ENCODE measurements at regions not wholly inside any gene's neighbourhood (a gene's known extent, or its start where the extent isn't known, plus 50 kb on each side); places are given as distances from the start of the nearest gene placed in this dataset.

- dilution Hi-C loops (cut with MboI; ENCODE audit: extremely low pct_ligation_motif_present, low sequenced_read_pairs): no loop called here
- no peak for FAIRE-seq
- no peak for DNase-seq (ENCODE audit: low read depth, low spot score)
Observed at GRCh38 chr9:118473521-118473920, 769.3 kb downstream of the TLR4 start.

GRCh38 chr9:118478752-118479151, 774.5 kb downstream of the TLR4 start:
- no peak overlapping the region for H3K4me2 ChIP-seq (ENCODE audit: control insufficient read depth, extremely low read depth, insufficient read depth, low read depth, low read length)
- no peaks in the 10 kb centered on the region for H3K79me2 ChIP-seq (ENCODE audit: control insufficient read depth, insufficient read depth, low read length)
- FAIRE-seq: no peak
- H3K4me3 ChIP-seq (ENCODE audit: control insufficient read depth in 2 of 3, extremely low read depth in 1 of 3, insufficient read depth in 2 of 3, low read depth in 1 of 3, low read length in 3 of 3): no peak overlapping the region
- no peak overlapping the region for H3K9ac ChIP-seq (ENCODE audit: control insufficient read depth, extremely low read depth, insufficient read depth, low read length)
- H3K36me3 ChIP-seq (ENCODE audit: control insufficient read depth in 2 of 2, extremely low read depth in 1 of 2, insufficient read depth in 2 of 2, low read length in 2 of 2): no peaks in the 10 kb centered on the region
- no peaks in the 10 kb centered on the region for H3K9me1 ChIP-seq (ENCODE audit: control insufficient read depth, extremely low read depth, insufficient read depth, low read length)
- dilution Hi-C loops (cut with MboI; ENCODE audit: extremely low pct_ligation_motif_present, low sequenced_read_pairs): no loop called here
- H2AFZ ChIP-seq (ENCODE audit: control insufficient read depth, low read length): no peak overlapping the region
- no peak for DNase-seq (ENCODE audit: low read depth, low spot score)
- no peak for TF ChIP-seq CTCF (optimal IDR thresholded peaks at IDR 0.05 in 1 of 3, IDR thresholded peaks at IDR 0.05 in 1 of 3, conservative IDR thresholded peaks at IDR 0.05 in 1 of 3; ENCODE audit: extremely low read depth in 1 of 3, insufficient read depth in 2 of 3, low read length in 3 of 3)
- TF ChIP-seq EZH2 (IDR thresholded peaks at IDR 0.05; ENCODE audit: low read length): no peak
- no peaks in the 10 kb centered on the region for H3K27me3 ChIP-seq (ENCODE audit: control insufficient read depth, extremely low read depth, insufficient read depth, low read length)
- no peaks in the 10 kb centered on the region for H4K20me1 ChIP-seq (ENCODE audit: control insufficient read depth, extremely low read depth, insufficient read depth, low read length)
- H3K27ac ChIP-seq (ENCODE audit: control insufficient read depth, insufficient read depth, low read length): no peak overlapping the region
- H3K9me3 ChIP-seq (ENCODE audit: control insufficient read depth, low read depth, low read length): no peaks in the 10 kb centered on the region
- H3K4me1 ChIP-seq (ENCODE audit: control insufficient read depth, extremely low read depth, insufficient read depth, low read length): no peaks in the 10 kb centered on the region

More at GRCh38 chr9:118473521-118473920, 769.3 kb downstream of the TLR4 start:
- H3K27me3 ChIP-seq (ENCODE audit: control insufficient read depth, extremely low read depth, insufficient read depth, low read length): no peaks in the 10 kb centered on the region
- TF ChIP-seq EZH2 (IDR thresholded peaks at IDR 0.05; ENCODE audit: low read length) (no peak), CTCF (optimal IDR thresholded peaks at IDR 0.05 in 1 of 3, IDR thresholded peaks at IDR 0.05 in 1 of 3, conservative IDR thresholded peaks at IDR 0.05 in 1 of 3; ENCODE audit: extremely low read depth in 1 of 3, insufficient read depth in 2 of 3, low read length in 3 of 3) (no peak)
- H3K9me1 ChIP-seq (ENCODE audit: control insufficient read depth, extremely low read depth, insufficient read depth, low read length): no peaks in the 10 kb centered on the region
- H3K79me2 ChIP-seq (ENCODE audit: control insufficient read depth, insufficient read depth, low read length): no peaks in the 10 kb centered on the region
- H3K27ac ChIP-seq (ENCODE audit: control insufficient read depth, insufficient read depth, low read length): no peak overlapping the region
- no peak overlapping the region for H3K4me3 ChIP-seq (ENCODE audit: control insufficient read depth in 2 of 3, extremely low read depth in 1 of 3, insufficient read depth in 2 of 3, low read depth in 1 of 3, low read length in 3 of 3)
- no peak overlapping the region for H3K4me2 ChIP-seq (ENCODE audit: control insufficient read depth, extremely low read depth, insufficient read depth, low read depth, low read length)
- H3K36me3 ChIP-seq (ENCODE audit: control insufficient read depth in 2 of 2, extremely low read depth in 1 of 2, insufficient read depth in 2 of 2, low read length in 2 of 2): no peaks in the 10 kb centered on the region
- no peaks in the 10 kb centered on the region for H4K20me1 ChIP-seq (ENCODE audit: control insufficient read depth, extremely low read depth, insufficient read depth, low read length)
- H2AFZ ChIP-seq (ENCODE audit: control insufficient read depth, low read length): no peak overlapping the region
- no peaks in the 10 kb centered on the region for H3K9me3 ChIP-seq (ENCODE audit: control insufficient read depth, low read depth, low read length)
- no peak overlapping the region for H3K9ac ChIP-seq (ENCODE audit: control insufficient read depth, extremely low read depth, insufficient read depth, low read length)
- no peaks in the 10 kb centered on the region for H3K4me1 ChIP-seq (ENCODE audit: control insufficient read depth, extremely low read depth, insufficient read depth, low read length)
